ENCODE measurements at regions not wholly inside any gene's neighbourhood (a gene's known extent, or its start where the extent isn't known, plus 50 kb on each side); places are given as distances from the start of the nearest gene placed in this dataset.

GRCh38 chr15:23983500-23984259 lies 296.6 kb upstream of the NDN start:
- Histone ChIP-seq H3K4me1 (no peaks in the 10 kb centered on the region), H3K27me3 (no peaks in the 10 kb centered on the region), H3K36me3 (no peaks in the 10 kb centered on the region), H3K27ac (no peak overlapping the region), H3K9me3 (no peaks in the 10 kb centered on the region), H3K4me3 (no peak overlapping the region)
- DNase-seq, result no peak
- WGBS, 2 donors, result 24 to 62% methylated on average over 5 of the region's 5 CpGs
- intact Hi-C loops (cut with DNase I), result no loop called here
- TF ChIP-seq POLR2AphosphoS5 (IDR thresholded peaks at IDR 0.05) (no peak), POLR2A (IDR thresholded peaks at IDR 0.05) (no peak)

- no peaks in the 10 kb centered on the region for H3K4me1 ChIP-seq
- H3K36me3 ChIP-seq, result no peaks in the 10 kb centered on the region
- intact Hi-C loops (cut with DNase I), result no loop called here
- H3K27me3 ChIP-seq, result no peaks in the 10 kb centered on the region
- no peak for DNase-seq
- WGBS, 2 donors, result 76 to 77% methylated on average over 4 of the region's 4 CpGs
- TF ChIP-seq EP300 (IDR thresholded peaks at IDR 0.05), result no peak
- no peak for TF ChIP-seq POLR2AphosphoS5 (IDR thresholded peaks at IDR 0.05)
- TF ChIP-seq CTCF (IDR thresholded peaks at IDR 0.05), result no peak
- no peak for TF ChIP-seq POLR2A (IDR thresholded peaks at IDR 0.05)
- peaks cover 0 to 20% (median 6%) of the 10 kb centered on the region in 4 donors for H3K9me3 ChIP-seq
- H3K4me3 ChIP-seq, result no peak overlapping the region
- no peak overlapping the region for H3K27ac ChIP-seq
These were observed 307.2 kb upstream of the NDN start for GRCh38 chr15:23994273-23994672.

GRCh38 chr15:23998056-23998455 lies 311.0 kb upstream of the NDN start:
- 29 to 48% methylated on average over 1 of the region's 1 CpG for WGBS, 2 donors
- intact Hi-C loops (cut with DNase I), result no loop called here
- Histone ChIP-seq H3K27ac (no peak overlapping the region), H3K4me3 (no peak overlapping the region), H3K27me3 (no peaks in the 10 kb centered on the region), H3K36me3 (no peaks in the 10 kb centered on the region), H3K9me3 (peaks cover 0 to 14% (median 6%) of the 10 kb centered on the region in 4 donors), H3K4me1 (no peaks in the 10 kb centered on the region)
- TF ChIP-seq POLR2A (IDR thresholded peaks at IDR 0.05) (no peak), EP300 (IDR thresholded peaks at IDR 0.05) (no peak), CTCF (IDR thresholded peaks at IDR 0.05) (no peak), POLR2AphosphoS5 (IDR thresholded peaks at IDR 0.05) (no peak)
- no peak for DNase-seq

- Histone ChIP-seq H3K4me1 (no peaks in the 10 kb centered on the region), H3K27me3 (no peaks in the 10 kb centered on the region), H3K36me3 (no peaks in the 10 kb centered on the region), H3K4me3 (no peak overlapping the region), H3K27ac (no peak overlapping the region), H3K9me3 (peaks cover 0 to 3% (median 0%) of the 10 kb centered on the region in 4 donors)
- DNase-seq, result no peak
- intact Hi-C loops (cut with DNase I), result no loop called here
- WGBS, 2 donors, result 36 to 49% methylated on average over 1 of the region's 1 CpG
- TF ChIP-seq POLR2A (IDR thresholded peaks at IDR 0.05), result no peak
- TF ChIP-seq EP300 (IDR thresholded peaks at IDR 0.05), result no peak
- TF ChIP-seq POLR2AphosphoS5 (IDR thresholded peaks at IDR 0.05), result no peak
- TF ChIP-seq CTCF (IDR thresholded peaks at IDR 0.05), result no peak
These were observed 321.4 kb upstream of the NDN start for GRCh38 chr15:24008476-24008875.

- Histone ChIP-seq H3K4me1 (no peaks in the 10 kb centered on the region), H3K27me3 (no peaks in the 10 kb centered on the region), H3K4me3 (no peak overlapping the region), H3K36me3 (no peaks in the 10 kb centered on the region), H3K9me3 (no peaks in the 10 kb centered on the region), H3K27ac (no peak overlapping the region)
- intact Hi-C loops (cut with DNase I), result no loop called here
- DNase-seq, result no peak
- no peak for TF ChIP-seq EP300 (IDR thresholded peaks at IDR 0.05)
- no peak for TF ChIP-seq POLR2AphosphoS5 (IDR thresholded peaks at IDR 0.05)
- no peak for TF ChIP-seq POLR2A (IDR thresholded peaks at IDR 0.05)
- no peak for TF ChIP-seq CTCF (IDR thresholded peaks at IDR 0.05)
- WGBS, 2 donors, result 92 to 94% methylated on average over 1 of the region's 1 CpG
These were observed 330.4 kb upstream of the NDN start for GRCh38 chr15:24017470-24017869.

All from sigmoid colon (tissue), 6 donors.